NB4 (cell line): ENCODE measurements at regions not wholly inside any gene's neighbourhood (a gene's known extent, or its start where the extent isn't known, plus 50 kb on each side); places are given as distances from the start of the nearest gene placed in this dataset.

Source experiments
- DNase-seq: peaks from one replicate; pipeline ENCODE4 v3.0.0; 2010; ENCODE audit warnings: low read depth
- H3K4me3 ChIP-seq: one replicate; pipeline ENCODE4 v1.5.1; 2011; ENCODE audit warnings: mild to moderate bottlenecking, low read depth, low read length, moderate library complexity
- CTCF ChIP-seq: IDR thresholded peaks from one replicate; pipeline ENCODE4 v1.5.1; 2012; ENCODE audit warnings: low read depth, low read length
- MAX ChIP-seq: IDR thresholded peaks from 2 replicates; pipeline ENCODE4 v1.6.1; 2011; ENCODE audit warnings: low read depth, low read length
- MYC ChIP-seq: IDR thresholded peaks from 2 replicates; pipeline ENCODE4 v1.6.1; 2011; ENCODE audit warnings: low read depth, low read length
- POLR2A ChIP-seq: IDR thresholded peaks from 2 replicates; pipeline ENCODE4 v1.6.1; 2011; ENCODE audit warnings: mild to moderate bottlenecking; ENCODE audit not compliant: insufficient read length; ENCODE audit errors: extremely low read depth

- peak overlapping the region; percentile 70 for H3K4me3 ChIP-seq
- no peak for TF ChIP-seq POLR2A
- no peak for TF ChIP-seq MYC
- no peak for TF ChIP-seq MAX
- TF ChIP-seq CTCF: no peak
Measured at GRCh38 chr5:3104429-3105060, 353.1 kb upstream of the IRX2 start.

GRCh38 chr5:3103262-3103811 is 351.9 kb upstream of the IRX2 start:
- TF ChIP-seq CTCF (no peak), MAX (no peak), MYC (no peak), POLR2A (no peak)
- peak; percentile 88 for DNase-seq
- H3K4me3 ChIP-seq: peak overlapping the region; percentile 70

More at GRCh38 chr5:3104429-3105060, 353.1 kb upstream of the IRX2 start:
- DNase-seq: peak; percentile 81

GRCh38 chr5:3102531-3102930 is 351.1 kb upstream of the IRX2 start:
- DNase-seq: peak; percentile 79
- TF ChIP-seq POLR2A: no peak
- TF ChIP-seq CTCF: no peak
- no peak for TF ChIP-seq MAX
- no peak for TF ChIP-seq MYC
- peak overlapping the region; percentile 70 for H3K4me3 ChIP-seq

GRCh38 chr5:3101561-3101960 is 350.1 kb upstream of the IRX2 start:
- no peak overlapping the region for H3K4me3 ChIP-seq
- TF ChIP-seq POLR2A (no peak), CTCF (no peak), MYC (no peak), MAX (no peak)

GRCh38 chr5:3100921-3101551 is 349.6 kb upstream of the IRX2 start:
- H3K4me3 ChIP-seq: no peak overlapping the region

More at GRCh38 chr5:3101561-3101960, 350.1 kb upstream of the IRX2 start:
- DNase-seq: no peak

More at GRCh38 chr5:3100921-3101551, 349.6 kb upstream of the IRX2 start:
- TF ChIP-seq MAX (no peak), MYC (no peak), POLR2A (no peak), CTCF (no peak)
- DNase-seq: no peak
